ENCODE measurements at regions not wholly inside any gene's neighbourhood (a gene's known extent, or its start where the extent isn't known, plus 50 kb on each side); places are given as distances from the start of the nearest gene placed in this dataset.

- no peak for TF ChIP-seq POLR2A (IDR thresholded peaks at IDR 0.05)
- TF ChIP-seq CTCF (IDR thresholded peaks at IDR 0.05): no peak
Observed at GRCh38 chr3:104472221-104472620, 894.5 kb upstream of the ALCAM start.
